CD4-positive, alpha-beta T cell treated with Interleukin-4 for 4 hours (primary cell): ENCODE measurements at regions not wholly inside any gene's neighbourhood (a gene's known extent, or its start where the extent isn't known, plus 50 kb on each side); places are given as distances from the start of the nearest gene placed in this dataset.
A peak's percentile ranks its signal among the peaks of the same experiment; 100 is the strongest.

Source experiments
- DNase-seq: peaks from one replicate; pipeline ENCODE4 v3.0.0-alpha.2; 2020

DNA sequence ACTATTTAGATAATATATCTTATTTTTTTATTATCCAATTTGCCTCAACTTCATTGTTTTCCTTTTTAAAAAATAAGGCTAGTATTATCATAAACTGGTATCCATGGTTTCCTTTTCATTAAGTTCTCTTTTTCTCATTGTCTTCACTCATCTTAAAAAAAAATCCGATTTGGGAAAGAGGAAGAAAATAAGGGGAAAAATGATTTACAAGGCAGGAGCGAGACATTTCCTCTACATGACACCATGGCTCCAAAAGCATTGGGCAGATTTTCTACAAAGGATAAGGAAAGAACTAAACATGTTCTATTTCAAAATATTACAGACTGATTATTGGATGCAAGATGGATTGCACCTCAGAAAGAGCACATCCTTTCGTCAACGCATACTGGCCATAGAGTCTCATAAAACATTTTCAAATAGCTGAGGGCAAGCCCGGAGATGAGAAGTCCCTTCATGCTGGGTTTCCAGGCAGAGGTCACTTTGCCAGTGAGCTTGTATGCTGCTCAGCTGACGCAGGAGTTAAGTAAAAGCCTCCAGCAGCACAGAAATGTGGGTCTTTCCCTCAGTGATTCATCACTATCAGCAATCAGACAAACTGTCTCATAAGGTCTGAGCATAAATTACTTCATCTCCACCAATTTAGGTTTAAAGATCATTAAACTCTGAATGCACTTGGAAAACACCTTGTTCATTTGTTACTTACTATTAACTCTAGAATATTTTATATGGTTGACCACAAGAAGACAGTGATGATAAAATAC is 129.0 kb upstream of the TNFAIP3 start:
- peak; percentile 57 for DNase-seq

DNA sequence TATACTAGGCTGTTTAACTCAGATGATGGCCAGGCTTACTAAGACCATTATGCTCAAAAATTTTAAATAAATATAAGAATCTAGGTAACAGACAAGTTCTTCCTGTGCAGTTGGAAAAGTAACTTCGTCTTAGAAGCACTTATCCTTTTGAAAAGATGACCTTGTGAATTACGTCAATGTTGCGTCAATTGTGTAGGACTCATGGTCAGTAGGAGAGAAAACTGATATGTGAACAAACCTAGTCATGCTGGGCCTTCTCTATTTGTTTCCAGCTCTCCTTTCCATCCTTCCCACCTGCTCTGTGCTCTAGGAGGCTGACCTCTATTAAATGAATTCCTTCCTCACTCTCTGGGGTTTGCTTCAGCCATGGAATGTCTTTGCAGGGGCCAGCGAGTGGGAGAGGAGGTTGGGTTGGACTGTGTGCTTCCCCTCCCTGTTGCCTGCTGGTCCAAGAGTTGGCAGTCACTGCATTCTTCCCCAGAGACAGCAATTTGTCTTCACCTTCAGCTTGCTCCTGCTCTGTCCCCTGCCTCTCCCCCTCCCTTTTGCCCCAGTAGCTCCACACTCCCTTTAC is 128.0 kb upstream of the TNFAIP3 start:
- DNase-seq: no peak

DNA sequence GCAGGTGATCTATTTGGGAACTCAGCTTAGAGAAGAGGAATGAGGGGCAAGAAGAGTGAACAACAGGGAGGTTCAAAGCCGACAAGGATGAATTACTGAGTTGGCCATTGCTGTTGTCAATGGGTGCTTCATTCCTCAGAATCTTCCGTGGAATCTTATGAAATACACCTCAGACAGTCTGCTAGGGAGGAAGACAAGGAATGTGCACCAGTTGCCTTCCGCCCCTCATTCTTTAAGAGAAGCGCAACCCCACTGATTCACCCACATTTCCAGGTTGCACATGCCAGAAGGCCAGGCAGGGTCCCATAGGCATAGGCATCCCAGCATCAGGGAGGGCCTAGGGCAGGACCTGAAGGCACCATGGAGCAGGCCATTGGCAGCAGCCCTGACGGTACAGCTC is 127.5 kb upstream of the TNFAIP3 start:
- DNase-seq: no peak

DNA sequence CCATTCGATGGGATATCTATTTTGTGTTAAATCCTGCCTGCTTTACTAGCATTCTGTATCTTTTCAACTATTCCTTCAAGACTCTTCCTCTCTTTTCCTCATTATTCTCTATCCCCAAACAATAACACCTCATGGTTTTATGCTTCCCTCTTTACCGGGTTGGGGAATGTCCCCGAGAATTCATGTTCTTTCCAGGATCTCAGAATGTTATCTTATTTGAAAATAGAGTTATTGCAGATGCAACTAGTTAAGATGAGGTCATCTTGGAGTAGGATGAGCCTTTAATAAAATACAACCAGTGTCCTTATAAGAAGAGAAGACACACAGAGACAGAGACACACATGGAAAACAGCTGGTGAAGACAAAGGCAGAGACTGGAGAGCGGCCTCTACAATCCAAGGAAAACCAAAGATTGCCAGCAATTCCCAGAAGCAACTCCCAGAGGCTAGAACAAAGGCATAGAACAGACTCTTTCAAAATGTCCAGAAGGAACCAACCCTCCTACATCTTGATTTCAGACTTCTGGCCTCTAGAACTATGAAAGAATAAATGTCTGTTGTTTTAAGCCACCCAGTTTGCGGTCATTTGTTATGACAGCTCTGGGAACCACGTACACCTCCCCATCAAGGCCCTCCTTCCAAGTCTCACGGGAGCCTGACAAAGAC is 126.8 kb upstream of the TNFAIP3 start:
- no peak for DNase-seq

DNA sequence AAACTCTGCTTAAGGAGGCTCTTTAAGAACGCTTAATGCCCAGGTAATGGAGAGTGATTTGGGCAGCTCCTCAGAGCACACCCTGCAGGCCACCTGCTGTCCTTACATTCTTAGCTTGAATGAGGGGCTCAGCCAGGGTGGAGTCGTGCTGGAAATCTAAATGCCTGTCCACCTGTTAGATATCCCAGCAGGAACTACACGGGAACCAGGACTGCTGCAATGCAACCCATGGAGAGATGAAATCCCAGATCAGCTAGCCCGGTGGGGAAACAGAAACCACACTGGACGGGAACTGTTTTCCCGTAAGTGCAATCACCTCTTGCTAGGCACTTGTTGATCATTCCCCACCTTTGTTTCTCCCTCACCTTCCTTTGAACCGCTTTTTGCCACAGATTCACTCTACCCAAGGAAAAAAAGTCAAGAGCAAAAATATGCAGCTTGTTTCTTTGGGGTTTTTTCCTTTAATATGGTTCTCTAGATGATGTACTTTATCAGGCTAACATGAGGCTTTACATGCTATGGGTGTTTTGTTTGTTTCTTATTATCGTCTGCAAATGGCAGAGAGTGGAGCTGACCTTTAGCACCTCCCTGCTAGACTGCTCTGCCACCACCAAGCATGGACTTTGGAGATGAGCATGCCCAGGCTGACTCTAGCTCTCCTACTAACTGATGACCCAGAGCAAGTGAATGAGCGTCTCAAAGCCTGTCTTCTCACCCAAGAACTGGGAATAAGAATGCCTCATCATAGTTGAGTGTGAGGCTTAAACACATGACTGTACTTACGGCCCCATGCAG is 125.9 kb upstream of the TNFAIP3 start:
- no peak for DNase-seq

DNA sequence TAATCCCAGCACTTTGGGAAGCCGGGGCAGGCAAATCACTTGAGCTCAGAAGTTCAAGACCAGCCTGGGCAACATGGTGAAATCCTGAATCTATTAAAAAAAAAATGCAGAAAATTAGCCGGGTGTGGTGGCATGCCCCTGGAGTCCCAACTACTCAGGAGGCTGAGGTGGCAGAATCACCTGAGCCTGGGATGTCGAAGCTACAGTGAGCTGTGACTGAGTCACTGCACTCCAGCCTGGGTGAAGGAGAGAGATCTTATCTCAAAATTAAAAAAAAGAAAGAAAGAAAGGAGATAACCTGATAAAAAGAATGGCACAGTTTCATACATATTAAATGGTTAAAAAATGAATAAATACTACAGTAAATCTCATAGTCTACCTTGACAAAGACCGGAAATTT is 123.6 kb upstream of the TNFAIP3 start:
- peak; percentile 33 for DNase-seq

DNA sequence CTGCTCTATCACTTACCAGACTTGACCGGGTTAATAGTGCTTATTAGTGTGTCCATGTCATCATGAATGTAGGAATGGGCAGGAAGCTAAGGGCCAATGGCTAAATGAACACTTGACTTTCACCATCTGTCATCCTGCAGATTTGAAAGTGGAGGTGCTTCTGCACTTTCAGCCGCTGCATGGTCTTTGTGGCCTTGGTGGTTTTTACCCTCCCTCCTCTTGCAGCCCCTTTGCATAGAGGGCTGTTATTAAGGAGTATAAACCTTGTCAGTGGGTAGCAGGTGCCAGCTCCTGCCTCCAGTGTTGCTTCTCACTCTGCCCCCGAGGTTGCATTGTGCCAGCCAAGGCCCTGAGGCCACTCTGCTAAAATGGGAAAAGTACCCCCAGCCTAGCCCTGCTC is 122.2 kb upstream of the TNFAIP3 start:
- no peak for DNase-seq

DNA sequence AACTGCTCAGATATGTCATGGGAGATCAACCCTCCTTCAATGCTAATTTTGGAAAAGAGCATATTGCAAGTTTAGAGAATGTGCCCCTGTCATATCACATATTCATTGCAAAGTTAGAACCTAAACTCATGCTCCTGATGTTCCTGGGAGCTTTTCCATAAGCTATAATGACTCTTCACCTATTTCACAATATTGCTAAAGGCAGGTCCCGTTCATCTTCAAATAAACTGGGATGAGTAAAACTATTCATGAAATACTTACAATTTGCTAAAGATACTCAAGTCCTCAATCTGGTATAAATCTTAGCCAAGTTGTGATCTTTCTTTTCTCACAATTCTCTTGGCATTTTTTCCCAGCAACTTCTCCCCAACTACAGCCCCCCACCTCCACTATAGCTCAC is 121.7 kb upstream of the TNFAIP3 start:
- no peak for DNase-seq

DNA sequence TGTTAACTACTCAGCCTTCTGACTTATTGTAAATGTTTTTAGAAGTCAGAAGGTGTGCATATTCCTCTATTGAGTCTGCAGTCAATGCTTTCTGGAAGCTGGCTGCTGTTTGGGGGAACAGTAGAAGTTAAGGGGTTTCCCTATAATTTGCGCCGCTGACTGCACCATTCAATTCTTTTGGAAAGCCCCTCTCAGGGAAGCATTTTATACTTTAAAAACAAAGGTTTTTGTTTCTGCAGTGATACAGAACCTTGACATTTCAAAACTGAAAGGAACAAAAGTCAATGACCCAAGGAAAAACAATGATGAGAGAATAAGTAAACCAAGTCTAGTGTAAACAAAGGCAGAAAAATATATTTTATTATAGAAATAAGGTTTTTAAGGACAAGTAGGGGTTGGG is 120.8 kb upstream of the TNFAIP3 start:
- DNase-seq: no peak

DNA sequence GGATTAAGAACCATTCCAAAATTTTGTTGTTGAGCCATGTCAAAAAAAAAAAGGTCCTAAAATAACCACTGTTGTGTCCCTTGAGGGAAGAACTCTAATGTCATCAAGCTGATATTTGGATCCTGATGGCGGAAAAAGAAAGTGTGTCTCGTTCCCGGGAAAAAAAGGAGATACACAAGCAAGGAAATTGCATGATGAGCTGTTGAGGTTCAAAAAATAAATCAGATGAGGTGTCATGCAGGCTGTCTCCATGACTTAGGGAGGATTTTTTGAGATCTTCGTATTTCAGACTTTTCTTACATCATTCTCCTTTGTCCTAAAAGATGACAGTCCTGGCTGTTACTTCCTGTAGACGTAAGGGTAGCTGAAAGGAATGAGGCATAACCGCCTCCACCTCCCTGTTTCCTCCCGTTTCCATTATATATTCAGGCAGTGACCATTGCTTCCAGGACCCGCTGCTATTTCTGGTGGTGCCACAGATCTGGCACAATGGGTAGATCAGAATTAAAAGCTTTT is 117.3 kb upstream of the TNFAIP3 start:
- DNase-seq: no peak

DNA sequence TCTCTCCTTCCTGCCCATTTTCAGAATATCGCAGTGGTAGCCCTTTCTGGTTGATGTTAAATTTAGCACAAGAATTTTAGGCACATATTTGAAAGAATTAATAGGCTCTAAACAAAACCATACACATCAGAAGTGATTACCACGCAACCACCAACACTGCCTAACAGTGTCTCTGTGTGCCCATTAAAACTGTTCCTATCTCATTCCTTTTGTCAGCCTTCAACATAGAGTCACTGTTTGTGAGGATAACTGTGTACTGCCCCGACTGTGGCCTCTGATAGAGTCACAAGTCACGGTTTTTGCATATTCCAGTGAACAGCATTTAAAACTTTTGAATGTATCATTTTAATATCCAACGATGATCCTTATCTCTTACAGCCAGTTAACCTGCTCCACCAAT is 116.8 kb upstream of the TNFAIP3 start:
- no peak for DNase-seq

DNA sequence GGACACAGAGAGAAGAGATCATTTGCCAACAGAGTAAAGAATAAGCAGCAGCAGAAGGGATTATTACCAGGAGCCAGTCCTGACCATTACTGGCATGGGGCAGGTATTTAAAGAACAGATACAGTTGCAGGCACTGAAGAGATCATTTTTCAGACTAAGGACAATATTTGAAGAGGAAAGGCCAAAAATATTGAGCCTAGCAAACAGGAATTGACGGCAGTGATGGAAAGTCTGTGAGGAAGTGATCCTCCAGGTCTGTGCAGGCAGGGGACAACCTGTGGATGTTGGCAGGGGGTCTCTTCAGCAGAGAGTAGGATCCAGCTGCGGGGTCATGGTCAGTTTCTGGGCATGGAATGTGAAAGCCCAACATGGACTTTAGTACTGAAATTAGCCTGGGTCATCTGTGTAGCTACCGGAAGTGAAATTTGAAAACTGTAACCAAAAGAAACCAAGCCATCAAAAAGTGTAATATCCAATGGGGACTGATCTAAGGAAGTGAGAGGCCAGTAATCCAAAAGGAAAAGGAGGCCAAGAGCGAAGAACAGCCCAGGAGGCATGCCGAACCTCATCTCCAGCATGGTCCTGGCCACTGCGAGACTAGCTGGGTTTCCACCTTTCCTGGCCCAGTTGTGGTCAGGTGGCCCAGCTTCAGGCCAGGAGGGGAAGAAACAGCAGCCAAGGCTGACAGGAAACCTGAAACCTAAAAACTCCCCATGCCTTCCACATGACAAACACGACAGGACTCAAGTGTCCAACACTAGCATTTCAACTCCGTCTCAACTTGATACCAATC is 115.1 kb upstream of the TNFAIP3 start:
- no peak for DNase-seq

DNA sequence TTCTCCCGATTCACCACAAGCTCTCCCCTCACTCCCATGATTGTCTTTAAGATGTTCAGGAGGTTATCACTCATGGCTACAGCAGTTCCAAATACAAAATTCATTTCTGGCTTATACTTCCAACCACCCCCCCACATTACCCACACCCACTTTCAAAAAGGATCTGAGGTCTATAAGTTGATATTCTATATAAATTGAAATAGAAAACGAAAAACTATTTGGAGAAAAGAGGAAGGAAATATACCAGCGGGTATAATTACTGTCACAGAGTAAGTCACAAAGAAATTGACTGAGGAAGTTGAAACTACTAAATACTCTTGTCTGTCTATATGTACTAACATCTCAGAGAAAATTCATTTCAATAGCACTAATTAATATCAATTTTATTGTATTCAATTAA is 112.7 kb upstream of the TNFAIP3 start:
- no peak for DNase-seq

DNA sequence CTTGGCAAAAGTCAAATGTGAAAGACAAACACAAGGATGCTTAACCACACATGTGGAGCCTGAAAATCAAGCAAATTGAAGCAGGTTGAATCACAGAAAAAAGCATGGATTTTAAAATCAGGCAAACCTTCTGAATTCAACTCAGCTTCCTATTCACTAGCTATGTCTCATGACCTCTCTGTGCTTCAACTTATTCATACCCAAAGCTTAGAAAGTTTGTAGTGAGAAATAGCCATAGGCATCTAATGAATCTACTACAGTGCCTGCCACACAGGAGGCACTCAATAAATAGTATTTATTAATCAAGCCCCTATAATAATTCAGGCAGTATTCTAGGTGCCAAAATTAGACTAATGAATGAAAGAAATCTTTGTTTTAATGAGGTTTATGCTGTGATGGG is 112.2 kb upstream of the TNFAIP3 start:
- DNase-seq: no peak

DNA sequence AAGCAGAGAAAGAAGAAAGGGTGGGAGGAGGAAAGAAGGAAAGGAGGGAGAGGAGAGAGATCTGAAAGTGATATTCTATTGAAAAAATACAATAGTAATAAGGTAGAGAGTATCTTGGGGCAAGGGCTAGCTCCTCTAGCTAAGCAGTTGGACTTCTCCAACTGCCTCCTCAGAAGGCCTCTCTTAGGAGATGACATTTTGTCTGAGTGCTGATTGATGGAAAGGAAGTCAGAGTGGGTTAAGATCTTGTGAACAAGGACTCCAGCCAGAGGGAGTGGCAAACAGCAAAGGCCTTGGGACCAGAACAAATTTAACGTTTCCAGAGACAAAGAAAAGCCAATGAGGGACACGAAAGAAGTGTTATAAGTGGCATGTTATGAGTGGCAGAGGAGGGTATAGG is 111.8 kb upstream of the TNFAIP3 start:
- no peak for DNase-seq

DNA sequence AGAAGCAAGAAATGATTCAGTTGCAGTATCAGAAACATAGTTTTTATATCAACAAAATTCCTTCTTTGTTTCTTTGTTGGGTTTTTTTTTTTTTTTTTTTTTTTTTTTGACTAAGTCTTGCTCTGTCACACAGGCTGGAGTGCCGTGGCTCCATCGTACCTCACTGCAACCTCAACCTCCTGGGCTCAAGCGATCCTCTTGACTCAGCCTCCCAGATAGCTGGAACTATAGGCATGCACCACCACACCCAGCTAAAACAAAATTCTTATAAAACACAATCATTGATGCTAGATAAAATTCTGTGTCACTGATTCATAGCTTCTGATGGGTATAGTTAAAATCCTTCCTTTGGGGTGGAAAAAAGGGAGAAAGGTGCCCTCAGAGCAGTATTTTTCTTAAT is 110.3 kb upstream of the TNFAIP3 start:
- no peak for DNase-seq

DNA sequence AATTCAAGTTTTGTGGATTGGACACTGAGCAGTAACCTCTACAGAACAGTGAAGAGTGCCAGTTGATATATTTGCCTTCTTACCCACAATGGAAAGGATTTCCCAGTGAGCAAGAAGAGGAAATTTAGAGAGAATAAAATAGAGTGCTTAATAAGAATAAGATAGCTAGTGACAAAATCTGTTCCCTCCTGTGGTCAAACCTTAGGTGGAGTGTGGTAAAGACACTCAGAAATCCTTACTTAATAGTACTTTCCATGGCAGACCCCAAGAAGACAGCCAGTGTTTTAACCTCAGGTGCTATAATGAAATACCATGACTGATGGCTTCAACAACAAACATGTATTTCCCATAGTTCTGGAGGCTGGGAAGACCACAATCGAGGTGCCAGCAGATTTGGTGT is 108.4 kb upstream of the TNFAIP3 start:
- no peak for DNase-seq

DNA sequence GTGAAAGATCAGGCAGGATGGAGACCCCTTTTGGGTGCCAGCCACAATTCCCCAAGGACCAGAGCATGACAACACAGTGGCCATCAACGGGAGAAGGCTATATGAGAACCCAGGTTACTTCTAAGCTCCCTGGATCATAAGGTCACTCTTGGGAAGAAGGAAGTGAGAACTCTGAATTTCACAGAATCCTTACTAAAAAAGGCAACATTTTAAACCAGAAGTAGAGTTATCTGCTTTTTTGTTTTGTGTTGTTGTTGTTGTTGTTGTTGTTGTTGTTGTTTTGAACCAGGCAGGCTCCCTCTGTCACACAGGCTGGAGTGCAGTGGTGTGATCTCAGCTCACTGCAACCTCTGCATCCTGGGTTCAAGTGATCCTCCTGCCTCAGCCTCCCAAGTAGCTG is 107.4 kb upstream of the TNFAIP3 start:
- no peak for DNase-seq

DNA sequence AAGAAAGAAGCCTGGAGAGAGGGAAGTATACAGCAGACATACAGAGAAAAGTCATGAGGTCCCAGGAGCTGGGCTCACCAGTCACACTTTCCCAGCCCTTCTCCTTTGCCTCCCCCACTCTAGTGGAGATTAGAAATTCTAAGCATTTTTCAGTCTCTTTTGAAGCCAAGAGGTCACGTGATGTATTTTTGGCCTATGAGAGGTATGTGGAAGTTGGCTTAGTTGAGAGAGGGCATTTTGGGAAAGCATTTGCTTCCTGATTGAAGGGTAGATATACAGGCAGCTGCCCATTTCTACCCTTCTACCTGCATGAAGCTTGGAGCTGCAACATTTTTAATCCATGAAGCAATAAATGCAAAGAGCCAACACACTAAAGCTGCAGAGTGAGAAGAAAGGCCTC is 106.0 kb upstream of the TNFAIP3 start:
- DNase-seq: no peak

DNA sequence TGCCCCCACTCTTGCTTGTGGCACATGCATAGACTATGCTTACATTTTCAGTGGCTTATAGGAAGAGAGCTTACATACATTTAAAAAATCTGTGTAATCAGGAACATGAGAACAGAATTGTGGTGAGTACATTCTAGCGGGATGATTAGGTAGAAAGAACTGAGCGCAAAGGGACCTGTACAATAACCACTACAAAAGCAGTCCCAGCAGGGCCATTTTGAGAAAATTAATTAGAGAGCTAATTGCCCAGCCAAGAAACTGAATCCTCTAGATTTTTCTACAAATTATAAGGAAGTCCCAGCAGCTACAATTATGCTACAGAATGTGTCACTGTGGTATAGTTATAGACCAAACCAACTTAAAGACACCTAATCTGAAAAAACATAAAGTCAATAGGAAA is 105.6 kb upstream of the TNFAIP3 start:
- no peak for DNase-seq

DNA sequence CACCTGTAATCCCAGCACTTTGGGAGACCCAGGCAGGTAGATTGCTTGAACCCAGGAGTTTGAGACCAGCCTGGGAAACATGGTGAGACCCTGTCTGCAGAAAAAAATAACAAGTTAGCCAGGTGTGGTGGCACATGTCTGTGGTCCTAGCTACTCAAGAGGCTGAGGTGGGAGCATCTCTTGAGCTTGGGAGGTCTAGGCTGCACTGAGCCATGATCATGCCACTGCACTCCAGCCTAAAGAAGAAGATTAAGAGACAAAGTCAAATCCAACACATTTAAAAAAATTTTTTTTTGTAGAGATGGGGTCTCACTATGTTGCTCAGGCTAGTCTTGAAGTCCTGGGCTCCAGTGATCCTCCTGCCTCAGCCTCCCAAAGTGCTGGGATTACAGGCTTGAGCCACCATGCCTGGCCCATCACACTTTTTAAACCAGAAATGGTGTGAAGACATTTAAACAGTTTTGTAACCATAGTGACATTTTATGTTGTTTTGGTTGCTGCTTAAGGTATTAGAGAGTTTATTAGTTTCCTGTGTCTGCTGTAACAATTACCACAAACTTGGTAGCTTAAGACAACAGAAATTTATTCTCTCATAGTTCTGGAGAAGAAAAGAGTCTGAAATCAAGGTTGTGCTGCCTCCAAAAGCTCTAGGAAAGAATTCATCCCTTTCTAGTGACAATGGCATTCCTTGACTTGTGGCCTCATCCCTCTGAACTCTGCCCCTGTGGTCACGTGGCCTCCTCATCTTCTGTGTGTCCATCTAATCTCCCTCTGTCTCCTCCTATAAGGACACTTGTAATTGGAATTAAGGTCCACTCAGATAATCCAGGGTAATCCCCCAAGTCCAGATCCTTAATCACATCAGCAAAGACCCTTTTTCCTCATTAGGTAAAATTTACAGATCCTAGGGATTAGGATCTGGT is 104.6 kb upstream of the TNFAIP3 start:
- peak; percentile 63 for DNase-seq

DNA sequence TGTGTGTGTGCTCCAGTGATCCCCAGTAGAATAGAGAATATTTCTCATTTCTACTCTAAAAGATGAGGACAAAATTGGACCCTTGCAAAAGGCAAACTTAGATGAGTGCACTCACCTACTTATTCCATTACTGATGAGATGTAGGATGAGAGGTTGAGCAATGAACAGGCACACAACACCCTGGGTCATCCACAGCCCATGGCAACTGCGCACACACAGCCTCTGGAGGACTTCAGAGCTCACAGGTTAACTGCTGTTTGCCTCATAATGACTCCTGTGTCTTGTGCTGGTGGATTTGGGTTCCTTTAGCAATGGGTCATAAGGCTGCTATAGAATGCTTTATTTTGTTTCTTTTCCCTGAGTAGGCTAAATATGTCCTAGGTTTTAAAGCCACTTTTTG is 103.6 kb upstream of the TNFAIP3 start:
- no peak for DNase-seq
